Subcutaneous abdominal adipose tissue (tissue), 5 donors: ENCODE measurements at regions not wholly inside any gene's neighbourhood (a gene's known extent, or its start where the extent isn't known, plus 50 kb on each side); places are given as distances from the start of the nearest gene placed in this dataset.

Experiments
- H3K27ac ChIP-seq: one replicate; pipeline ENCODE4 v1.7.0; 2013; ENCODE audit warnings: low read depth, mild to moderate bottlenecking, inconsistent platforms, low read length, moderate library complexity
- H3K27me3 ChIP-seq, 5 donors: one replicate each; pipeline ENCODE4 v1.7.0; 2013; ENCODE audit warnings: low read length in 5 of 5, inconsistent platforms in 1 of 5; ENCODE audit not compliant: control insufficient read depth in 5 of 5, insufficient read depth in 4 of 5
- H3K36me3 ChIP-seq, 5 donors: one replicate each; pipeline ENCODE4 v1.7.0; 2013; ENCODE audit warnings: low read length in 5 of 5; ENCODE audit not compliant: control insufficient read depth in 5 of 5, insufficient read depth in 5 of 5
- H3K4me1 ChIP-seq, 5 donors: one replicate each; pipeline ENCODE4 v1.7.0; 2013; ENCODE audit warnings: low read length in 5 of 5, mild to moderate bottlenecking in 3 of 5, moderate library complexity in 1 of 5; ENCODE audit not compliant: control insufficient read depth in 5 of 5, insufficient read depth in 5 of 5
- H3K4me3 ChIP-seq, 5 donors: one replicate each; pipeline ENCODE4 v1.7.0; 2013; ENCODE audit warnings: low read length in 5 of 5, low read depth in 1 of 5
- H3K9ac ChIP-seq, 5 donors: one replicate each; pipeline ENCODE4 v1.7.0; 2013; ENCODE audit warnings: low read length in 5 of 5, mild to moderate bottlenecking in 4 of 5, moderate library complexity in 3 of 5
- H3K9me3 ChIP-seq, 5 donors: one replicate each; pipeline ENCODE4 v1.7.0; 2013; ENCODE audit warnings: low read length in 5 of 5; ENCODE audit not compliant: control insufficient read depth in 5 of 5
- donor health status: healthy.
- donor health status: healthy.
- donor health status: healthy.
- donor health status: healthy.
- donor health status: healthy.

DNA sequence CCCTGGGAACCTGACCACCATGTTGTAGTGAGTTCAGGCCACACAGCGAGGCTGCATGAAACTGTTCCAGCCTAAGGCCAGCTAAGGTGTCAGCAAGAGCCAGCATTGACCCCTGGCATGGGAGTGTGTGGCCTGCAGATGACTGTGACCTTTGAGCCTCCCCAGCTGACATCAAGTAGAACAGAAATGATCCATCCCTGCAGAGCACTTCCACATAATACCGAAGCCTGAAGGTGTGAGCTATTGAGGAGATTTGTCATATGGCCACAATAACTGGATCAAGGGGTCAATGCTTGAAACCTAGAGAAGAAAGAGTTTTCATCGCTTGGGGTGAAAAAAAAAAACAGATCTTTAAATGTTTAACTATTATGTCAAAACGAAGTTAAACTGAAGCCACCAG is 207.3 kb upstream of the SOX11 start:
- no peaks in the 10 kb centered on the region for H3K27me3 ChIP-seq
- no peaks in the 10 kb centered on the region for H3K36me3 ChIP-seq

DNA sequence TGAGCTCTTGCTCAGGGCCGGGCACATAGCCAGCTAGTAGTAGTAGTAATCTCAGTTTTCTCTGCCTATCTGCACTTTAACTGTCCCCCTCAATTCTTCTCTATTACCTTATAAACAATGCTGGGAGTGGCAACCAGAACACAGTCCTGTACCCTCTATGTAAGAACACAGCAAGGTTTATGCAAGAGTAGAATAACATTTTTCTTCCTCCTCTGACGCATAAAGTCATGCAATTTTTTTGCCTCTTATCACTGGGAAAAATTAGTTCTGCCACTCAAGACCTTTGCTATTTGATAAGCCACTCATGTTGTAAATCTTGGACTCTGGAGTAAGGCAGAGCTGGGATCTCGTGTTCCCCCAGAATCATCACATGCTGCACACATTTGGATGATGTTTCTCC is 200.7 kb upstream of the SOX11 start:
- no peaks in the 10 kb centered on the region for H3K4me1 ChIP-seq
- no peak overlapping the region for H3K4me3 ChIP-seq

More for the DNA sequence above, 207.3 kb upstream of the SOX11 start:
- Histone ChIP-seq H3K4me3 (no peak overlapping the region), H3K9ac (no peak overlapping the region), H3K4me1 (peaks cover 0 to 11% (median 8%) of the 10 kb centered on the region in 5 donors), H3K27ac (no peak overlapping the region), H3K9me3 (no peaks in the 10 kb centered on the region)

DNA sequence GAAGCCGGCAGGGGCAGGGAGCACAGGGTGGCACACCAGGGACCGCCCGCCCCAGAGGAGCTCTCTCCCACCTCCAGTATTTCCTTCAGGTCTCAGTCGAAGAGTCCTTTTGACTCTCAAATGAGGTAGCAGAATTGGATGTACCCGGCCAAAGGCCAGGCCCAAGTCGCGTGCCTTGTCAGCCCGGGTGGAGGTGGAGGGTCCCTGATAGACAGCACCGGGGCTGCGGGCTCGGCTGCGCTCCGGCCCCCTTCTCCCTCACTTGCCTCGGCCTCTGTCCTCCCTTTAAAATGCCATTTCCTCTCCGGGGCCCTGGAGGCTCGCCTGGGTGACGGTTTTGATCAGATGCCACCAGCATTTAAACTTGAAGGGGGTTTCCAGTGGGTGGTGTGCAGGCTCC is 198.9 kb upstream of the SOX11 start:
- H3K27me3 ChIP-seq = no peaks in the 10 kb centered on the region
- no peak overlapping the region for H3K4me3 ChIP-seq
- H3K9ac ChIP-seq = no peak overlapping the region
- H3K4me1 ChIP-seq = no peaks in the 10 kb centered on the region
- no peaks in the 10 kb centered on the region for H3K36me3 ChIP-seq
- no peak overlapping the region for H3K27ac ChIP-seq
- no peaks in the 10 kb centered on the region for H3K9me3 ChIP-seq

More for the DNA sequence above, 200.7 kb upstream of the SOX11 start:
- H3K27me3 ChIP-seq = no peaks in the 10 kb centered on the region
- H3K9me3 ChIP-seq = no peaks in the 10 kb centered on the region
- H3K27ac ChIP-seq = no peak overlapping the region
- no peaks in the 10 kb centered on the region for H3K36me3 ChIP-seq
- no peak overlapping the region for H3K9ac ChIP-seq

DNA sequence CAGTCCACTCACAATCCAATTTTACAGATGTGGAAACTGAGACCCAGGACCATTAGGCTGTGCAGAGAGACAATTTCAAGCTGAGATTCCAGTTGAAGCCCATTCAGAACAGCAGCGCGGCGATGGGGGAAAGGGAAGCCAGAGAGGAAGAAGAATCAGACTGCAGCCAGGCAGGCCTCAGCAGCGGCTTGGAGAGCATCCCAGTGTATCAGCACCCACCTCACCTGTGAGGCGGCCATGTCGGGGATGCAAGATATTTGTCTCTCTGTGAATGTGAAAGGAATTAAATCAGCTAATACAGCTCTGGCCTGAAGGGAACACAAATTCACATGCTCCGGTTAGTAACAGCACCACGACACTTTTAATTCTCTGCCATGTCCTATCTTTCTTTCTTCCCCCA is 198.0 kb upstream of the SOX11 start:
- no peak overlapping the region for H3K27ac ChIP-seq
- H3K4me3 ChIP-seq = no peak overlapping the region
- no peak overlapping the region for H3K9ac ChIP-seq
- no peaks in the 10 kb centered on the region for H3K9me3 ChIP-seq
- H3K27me3 ChIP-seq = no peaks in the 10 kb centered on the region
- H3K4me1 ChIP-seq = no peaks in the 10 kb centered on the region
- H3K36me3 ChIP-seq = no peaks in the 10 kb centered on the region

DNA sequence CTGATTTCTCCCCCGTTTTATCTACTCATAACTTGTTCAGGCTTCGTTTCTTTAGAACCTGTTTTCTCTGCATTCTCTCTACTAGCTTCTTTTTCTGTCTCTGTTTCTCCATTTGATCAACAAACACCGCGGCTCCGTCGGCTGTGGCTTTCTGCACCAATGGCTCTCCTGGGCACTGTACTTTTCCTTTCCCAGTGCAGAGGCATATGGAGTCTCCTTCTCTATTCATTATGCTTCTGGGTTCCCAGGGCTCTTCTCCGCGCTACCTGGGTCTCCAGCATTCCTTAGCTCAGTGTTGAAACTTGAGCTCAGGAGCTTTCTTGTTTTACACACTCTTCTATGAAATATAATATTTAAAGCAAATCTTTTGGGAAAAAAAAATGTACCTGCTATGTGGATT is 196.6 kb upstream of the SOX11 start:
- Histone ChIP-seq H3K9me3 (no peaks in the 10 kb centered on the region), H3K27me3 (no peaks in the 10 kb centered on the region), H3K4me1 (no peaks in the 10 kb centered on the region), H3K27ac (no peak overlapping the region), H3K36me3 (no peaks in the 10 kb centered on the region), H3K4me3 (no peak overlapping the region), H3K9ac (no peak overlapping the region)

DNA sequence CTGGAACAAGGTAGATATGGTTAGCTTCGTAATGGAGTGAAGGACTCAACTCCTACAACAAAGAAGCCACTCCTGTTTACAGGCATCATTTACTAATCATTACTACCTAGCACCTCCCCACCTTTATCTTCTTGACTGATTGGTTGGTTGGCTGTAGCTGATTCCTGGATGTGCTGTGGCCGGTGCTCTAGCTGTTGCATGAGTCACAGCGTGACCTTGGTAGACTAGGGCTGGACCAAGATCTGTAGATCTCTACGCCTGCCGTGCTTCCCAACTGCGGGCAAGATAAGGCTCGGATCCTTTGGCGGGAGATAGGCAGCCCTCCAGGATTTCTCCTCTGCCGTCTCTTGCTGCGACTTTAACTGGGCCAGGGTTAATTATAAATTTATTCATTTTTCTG is 194.3 kb upstream of the SOX11 start:
- no peaks in the 10 kb centered on the region for H3K4me1 ChIP-seq
- H3K27ac ChIP-seq = no peak overlapping the region
- H3K27me3 ChIP-seq = no peaks in the 10 kb centered on the region
- no peaks in the 10 kb centered on the region for H3K9me3 ChIP-seq
- no peak overlapping the region for H3K9ac ChIP-seq
- H3K36me3 ChIP-seq = no peaks in the 10 kb centered on the region
- no peak overlapping the region for H3K4me3 ChIP-seq

DNA sequence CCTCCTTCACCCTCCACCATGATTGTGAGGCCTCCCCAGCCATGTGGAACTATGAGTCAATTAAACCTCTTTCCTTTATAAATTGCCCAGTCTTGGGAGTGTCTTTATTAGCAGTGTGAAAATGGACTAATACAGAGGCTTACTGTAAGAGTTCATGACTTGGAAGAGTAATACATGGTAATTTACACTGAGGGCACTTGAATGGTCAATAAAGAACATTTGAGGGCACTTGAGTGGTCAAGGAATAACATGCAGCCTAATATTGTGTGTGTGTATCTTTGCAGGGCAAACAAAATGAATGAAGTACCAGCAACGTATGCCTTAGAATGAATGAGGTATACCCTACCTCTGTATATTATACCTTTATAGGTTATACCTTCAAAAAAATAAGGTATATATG is 190.4 kb upstream of the SOX11 start:
- Histone ChIP-seq H3K27ac (no peak overlapping the region), H3K4me1 (no peaks in the 10 kb centered on the region), H3K4me3 (no peak overlapping the region), H3K36me3 (no peaks in the 10 kb centered on the region), H3K9ac (no peak overlapping the region), H3K9me3 (no peaks in the 10 kb centered on the region), H3K27me3 (no peaks in the 10 kb centered on the region)

DNA sequence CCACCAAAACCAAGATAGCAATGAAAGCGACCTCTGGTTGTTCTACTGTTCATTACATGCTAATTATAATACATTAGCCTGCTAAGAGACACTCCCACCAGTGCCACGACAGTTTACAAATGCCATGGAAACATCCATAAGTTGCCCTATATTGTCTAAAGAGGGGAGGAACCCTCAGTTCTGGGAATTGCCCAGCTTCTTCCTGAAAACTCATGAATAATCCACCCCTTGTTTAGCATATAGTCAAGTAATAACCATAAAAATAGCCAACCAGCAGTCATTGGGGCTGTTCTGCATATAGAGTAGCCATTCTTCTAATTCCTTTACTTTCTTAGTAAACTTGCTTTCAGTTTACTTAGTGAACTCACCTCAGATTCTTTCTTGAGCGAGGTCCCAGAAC is 189.8 kb upstream of the SOX11 start:
- no peaks in the 10 kb centered on the region for H3K27me3 ChIP-seq
- no peaks in the 10 kb centered on the region for H3K36me3 ChIP-seq
- H3K4me1 ChIP-seq = no peaks in the 10 kb centered on the region
- no peak overlapping the region for H3K27ac ChIP-seq
- H3K9ac ChIP-seq = no peak overlapping the region
- H3K9me3 ChIP-seq = no peaks in the 10 kb centered on the region
- H3K4me3 ChIP-seq = no peak overlapping the region

DNA sequence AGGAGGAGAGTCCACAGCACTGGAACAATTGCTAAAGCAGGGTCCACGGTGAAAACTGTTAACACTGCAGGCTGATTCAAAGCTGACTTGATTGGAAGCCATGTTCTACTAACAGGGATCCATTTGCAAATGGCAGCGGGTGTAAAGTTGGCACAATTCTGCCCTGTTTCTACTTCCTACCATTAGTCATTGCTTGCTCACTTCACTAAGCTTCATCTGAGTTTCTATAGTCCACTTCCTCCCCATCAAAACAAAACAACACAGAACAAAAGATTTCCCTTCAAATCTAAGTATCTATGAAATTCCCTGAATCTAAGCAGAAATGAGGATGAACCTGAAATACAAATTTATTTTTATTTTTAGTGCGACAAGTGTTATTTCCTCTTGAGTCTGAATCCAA is 187.4 kb upstream of the SOX11 start:
- Histone ChIP-seq H3K27me3 (no peaks in the 10 kb centered on the region), H3K36me3 (no peaks in the 10 kb centered on the region), H3K4me1 (no peaks in the 10 kb centered on the region), H3K4me3 (no peak overlapping the region), H3K9ac (no peak overlapping the region), H3K9me3 (no peaks in the 10 kb centered on the region), H3K27ac (no peak overlapping the region)

DNA sequence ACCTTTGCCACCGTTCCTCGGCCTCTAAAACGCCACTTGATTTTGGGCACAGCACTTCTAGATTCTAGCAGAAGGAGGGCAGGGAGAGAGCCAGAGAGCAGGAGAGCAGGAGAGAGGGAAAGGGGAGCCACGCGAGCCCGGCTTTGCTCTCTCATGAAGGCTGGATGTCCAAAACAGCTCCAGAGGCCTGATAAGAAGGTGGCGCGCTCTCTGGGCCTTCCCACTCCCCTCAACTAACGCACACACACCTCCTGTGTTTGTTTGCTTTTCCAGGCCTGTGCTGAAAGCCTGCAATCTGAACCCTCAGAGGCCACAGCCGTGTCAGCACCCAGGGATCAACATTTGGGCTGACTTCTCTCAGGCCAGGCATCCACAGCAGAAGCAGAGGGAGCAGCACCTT is 184.8 kb upstream of the SOX11 start:
- no peak overlapping the region for H3K9ac ChIP-seq
- no peak overlapping the region for H3K27ac ChIP-seq
- H3K27me3 ChIP-seq = peaks cover 0 to 6% (median 0%) of the 10 kb centered on the region in 5 donors
- H3K36me3 ChIP-seq = no peaks in the 10 kb centered on the region
- no peaks in the 10 kb centered on the region for H3K4me1 ChIP-seq
- no peaks in the 10 kb centered on the region for H3K9me3 ChIP-seq
- H3K4me3 ChIP-seq = no peak overlapping the region

DNA sequence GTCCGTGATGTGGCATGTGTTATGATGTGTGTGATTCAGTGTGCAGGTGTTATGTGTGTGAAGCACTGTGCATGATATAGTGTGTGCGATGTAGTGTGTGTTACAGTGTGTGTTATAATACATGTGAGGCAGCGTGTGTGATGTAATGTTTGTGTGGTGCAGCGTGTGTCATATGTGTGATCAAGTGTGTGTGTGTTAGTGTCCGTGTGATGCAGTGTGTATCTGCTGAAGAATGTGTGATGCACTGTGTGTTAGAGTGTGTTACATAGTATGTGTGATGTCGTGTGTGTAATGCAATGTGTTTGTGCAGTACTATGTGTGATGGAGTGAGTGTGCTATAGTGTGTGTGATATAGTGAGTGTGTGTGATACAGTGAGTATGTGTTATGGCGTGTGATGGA is 182.8 kb upstream of the SOX11 start:
- Histone ChIP-seq H3K4me3 (no peak overlapping the region), H3K4me1 (no peaks in the 10 kb centered on the region), H3K27ac (no peak overlapping the region), H3K27me3 (peaks cover 0 to 6% (median 0%) of the 10 kb centered on the region in 5 donors), H3K9ac (no peak overlapping the region), H3K9me3 (no peaks in the 10 kb centered on the region), H3K36me3 (no peaks in the 10 kb centered on the region)
